AG10803 (cell line): ENCODE measurements at regions not wholly inside any gene's neighbourhood (a gene's known extent, or its start where the extent isn't known, plus 50 kb on each side); places are given as distances from the start of the nearest gene placed in this dataset.

Experiments
- DNase-seq: peaks from one replicate; pipeline ENCODE4 v3.0.0; 2010; ENCODE audit warnings: low read depth
- H3K4me3 ChIP-seq: 2 replicates; pipeline ENCODE4 v1.5.1; 2011; ENCODE audit warnings: mild to moderate bottlenecking, low read length, control low read depth
- CTCF ChIP-seq: conservative IDR thresholded peaks from 2 replicates; pipeline ENCODE4 v1.5.1; 2011; ENCODE audit warnings: mild to moderate bottlenecking, low read length, control low read depth, inconsistent platforms

DNA sequence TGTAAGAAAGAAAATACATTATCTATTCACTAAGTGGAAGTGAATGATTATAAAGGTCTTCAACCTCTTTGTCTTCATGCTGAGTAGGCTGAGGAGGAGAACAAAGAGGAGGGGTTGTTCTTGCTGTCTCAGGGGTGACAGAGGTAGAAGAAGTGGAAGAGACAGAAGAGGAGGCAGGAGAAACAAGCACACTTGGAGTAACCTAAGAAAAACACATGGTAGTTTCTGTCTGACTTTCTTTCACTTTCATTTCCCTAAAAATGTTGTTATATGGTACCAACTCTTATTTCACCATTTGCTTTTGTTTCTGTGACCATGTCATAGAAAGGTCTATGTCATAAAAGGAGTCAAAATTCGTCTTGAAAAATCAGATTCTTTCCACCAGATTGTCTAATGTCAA lies 696.6 kb upstream of the BRINP3 start:
- no peak for TF ChIP-seq CTCF
- no peak overlapping the region for H3K4me3 ChIP-seq
- no peak for DNase-seq

- no peak for DNase-seq
- TF ChIP-seq CTCF: no peak
Observed at GRCh38 chr1:191176131-191176530, 698.5 kb upstream of the BRINP3 start.

DNA sequence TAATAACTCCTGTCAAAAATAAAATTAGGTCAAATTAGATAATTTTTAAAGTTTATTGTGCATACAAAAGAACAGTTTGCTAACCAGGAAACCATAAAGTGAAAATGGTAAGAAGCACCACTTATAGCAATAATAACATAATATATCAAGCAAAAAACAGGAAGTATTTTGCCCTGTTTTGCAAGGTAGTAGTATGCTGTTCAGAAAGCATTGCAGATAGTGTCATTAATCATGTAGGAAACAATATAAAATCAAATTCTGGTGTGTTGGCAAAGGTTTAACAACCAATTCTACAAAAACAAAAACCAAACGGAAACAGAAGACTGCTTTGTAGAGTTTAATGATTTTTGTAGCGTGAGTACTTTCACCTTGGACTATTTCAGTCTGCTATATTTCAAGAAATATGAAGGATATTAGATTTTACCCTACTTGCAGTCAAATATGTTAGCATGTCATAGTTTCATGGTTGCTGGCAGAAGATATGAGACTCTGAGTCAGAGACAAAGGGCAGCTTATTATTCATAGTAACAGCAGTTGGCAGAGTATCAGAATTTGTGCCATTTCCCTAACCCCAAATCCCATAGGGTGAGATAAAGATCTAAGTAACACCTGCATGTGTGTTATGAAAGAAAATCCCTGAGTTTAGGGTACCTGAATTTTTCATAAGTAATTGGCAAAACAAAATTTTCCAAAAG lies 729.0 kb upstream of the BRINP3 start:
- TF ChIP-seq CTCF: no peak

More at GRCh38 chr1:191176131-191176530, 698.5 kb upstream of the BRINP3 start:
- no peak overlapping the region for H3K4me3 ChIP-seq

GRCh38 chr1:191222206-191222605 lies 744.5 kb upstream of the BRINP3 start:
- H3K4me3 ChIP-seq: no peak overlapping the region
- TF ChIP-seq CTCF: no peak
- no peak for DNase-seq

More for the DNA sequence above, 729.0 kb upstream of the BRINP3 start:
- H3K4me3 ChIP-seq: no peak overlapping the region
- no peak for DNase-seq

GRCh38 chr1:191240925-191241324 lies 763.3 kb upstream of the BRINP3 start:
- peak; percentile 9 for DNase-seq
- H3K4me3 ChIP-seq: no peak overlapping the region
- no peak for TF ChIP-seq CTCF

DNA sequence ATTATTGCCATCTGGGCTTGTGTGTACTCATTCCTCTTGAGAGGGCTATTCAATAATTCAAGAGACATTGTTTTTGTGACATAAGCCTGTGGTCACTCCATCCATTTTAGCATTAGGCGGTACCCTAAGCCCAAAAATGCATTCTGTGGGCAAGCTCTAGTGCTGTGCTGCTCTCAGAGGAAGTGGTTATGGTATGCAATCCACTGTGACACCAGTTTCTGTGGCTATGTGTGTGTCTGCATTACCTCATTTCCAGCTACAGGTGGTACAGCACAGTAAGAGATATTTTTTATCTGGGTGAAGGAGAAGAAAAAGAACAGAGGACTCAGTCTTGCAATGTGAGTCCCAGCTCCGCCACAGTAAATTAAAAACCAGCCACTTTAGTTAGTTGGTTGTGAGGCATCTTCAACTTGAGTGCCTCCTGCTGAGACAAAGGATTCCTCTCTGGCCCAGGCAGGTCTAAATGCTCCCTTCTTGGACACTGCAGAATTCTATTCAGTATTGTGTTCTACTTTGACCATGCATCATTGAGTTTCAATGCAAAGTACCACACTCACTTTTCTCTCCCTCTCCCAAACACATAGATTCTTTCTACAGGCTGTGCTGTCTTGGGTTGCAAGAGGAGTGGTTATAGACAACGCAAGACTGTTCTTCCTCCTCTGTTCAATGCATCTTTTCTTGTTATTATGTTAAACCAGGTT lies 777.8 kb upstream of the BRINP3 start:
- TF ChIP-seq CTCF: no peak
- DNase-seq: no peak
- no peak overlapping the region for H3K4me3 ChIP-seq

DNA sequence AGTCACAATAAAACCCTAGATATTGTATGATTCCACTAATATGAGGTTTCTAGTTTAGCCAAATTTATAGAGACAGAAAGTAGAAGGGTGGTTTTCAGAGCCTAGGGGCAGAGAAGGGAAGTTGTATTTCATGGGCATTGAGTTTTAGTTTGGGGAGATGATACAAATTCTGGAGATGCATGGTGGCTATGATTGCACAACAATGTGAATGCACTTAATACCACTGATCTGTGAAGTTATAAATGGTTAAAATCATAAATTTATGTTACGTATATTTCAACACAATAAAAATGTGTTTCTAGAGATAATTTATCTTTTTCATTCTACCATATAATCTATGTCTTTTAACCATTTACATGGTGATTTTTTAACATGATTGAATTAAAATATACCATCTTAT lies 779.3 kb upstream of the BRINP3 start:
- H3K4me3 ChIP-seq: no peak overlapping the region
- no peak for DNase-seq
- no peak for TF ChIP-seq CTCF
